Chondrocyte (in vitro differentiated cells): ENCODE measurements at regions not wholly inside any gene's neighbourhood (a gene's known extent, or its start where the extent isn't known, plus 50 kb on each side); places are given as distances from the start of the nearest gene placed in this dataset.
"Not testable (repeated sequence)": the region's sequence is repeated elsewhere in the genome, so short reads cannot be mapped to it uniquely, and the experiment has no call there.

ENCODE experiments used
- DNase-seq: peaks from one replicate; pipeline ENCODE4 v3.0.0; 2021; ENCODE audit warnings: mixed read lengths, low spot score
- H3K27ac Mint-ChIP-seq: one replicate; pipeline ENCODE4 v1.8.0; 2021; ENCODE audit warnings: mild to moderate bottlenecking, moderate library complexity, mixed read lengths; ENCODE audit not compliant: unreplicated experiment
- H3K27me3 Mint-ChIP-seq: 2 replicates; pipeline ENCODE4 v1.8.0; 2021; ENCODE audit warnings: low read depth, mixed read lengths
- H3K36me3 Mint-ChIP-seq: 2 replicates; pipeline ENCODE4 v1.8.0; 2021; ENCODE audit warnings: low read depth, mixed read lengths
- H3K4me1 Mint-ChIP-seq: 2 replicates; pipeline ENCODE4 v1.8.0; 2021; ENCODE audit warnings: low read depth, mild to moderate bottlenecking, mixed read lengths
- H3K4me3 Mint-ChIP-seq: one replicate; pipeline ENCODE4 v1.8.0; 2021; ENCODE audit warnings: mild to moderate bottlenecking, moderate library complexity, mixed read lengths; ENCODE audit not compliant: unreplicated experiment
- H3K9me3 Mint-ChIP-seq: 2 replicates; pipeline ENCODE4 v1.8.0; 2021; ENCODE audit warnings: low read depth, mixed read lengths

DNA sequence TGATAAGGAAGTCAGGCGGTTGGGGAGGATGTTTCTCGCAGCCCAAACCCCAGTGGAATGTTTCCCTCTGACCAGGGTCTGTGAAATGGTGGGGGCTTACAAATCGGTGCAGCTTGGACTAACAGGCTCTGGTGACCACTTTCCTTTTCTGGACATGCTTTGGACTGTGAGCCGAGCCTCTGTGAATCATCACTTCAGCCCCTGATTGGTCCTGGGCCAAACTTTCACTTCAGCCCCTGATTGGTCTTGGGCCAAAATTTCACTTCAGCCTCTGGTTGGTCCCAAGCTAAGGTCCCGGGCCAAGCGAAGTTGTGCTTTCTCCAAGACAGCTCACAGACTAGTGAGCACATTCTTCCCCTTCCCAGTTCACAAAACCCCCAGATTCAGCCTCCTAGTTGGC lies 223.7 kb upstream of the ANKRD20A1 start:
- not testable (repeated sequence) for H3K9me3 Mint-ChIP-seq, H3K27ac Mint-ChIP-seq, DNase-seq, H3K4me3 Mint-ChIP-seq, H3K27me3 Mint-ChIP-seq, H3K36me3 Mint-ChIP-seq, H3K4me1 Mint-ChIP-seq

GRCh38 chr9:67611900-67612299 lies 246.8 kb upstream of the ANKRD20A1 start:
- H3K36me3 Mint-ChIP-seq, H3K9me3 Mint-ChIP-seq, H3K27ac Mint-ChIP-seq, H3K4me3 Mint-ChIP-seq, H3K27me3 Mint-ChIP-seq, H3K4me1 Mint-ChIP-seq: not testable (repeated sequence)
- DNase-seq, result peak; percentile 93

GRCh38 chr9:67609872-67610271 lies 248.9 kb upstream of the ANKRD20A1 start:
- H3K27me3 Mint-ChIP-seq, H3K36me3 Mint-ChIP-seq, DNase-seq, H3K4me1 Mint-ChIP-seq, H3K4me3 Mint-ChIP-seq, H3K9me3 Mint-ChIP-seq, H3K27ac Mint-ChIP-seq: not testable (repeated sequence)

GRCh38 chr9:67609435-67609834 lies 249.3 kb upstream of the ANKRD20A1 start:
- H3K4me3 Mint-ChIP-seq, H3K36me3 Mint-ChIP-seq, H3K4me1 Mint-ChIP-seq, DNase-seq, H3K27ac Mint-ChIP-seq, H3K27me3 Mint-ChIP-seq, H3K9me3 Mint-ChIP-seq: not testable (repeated sequence)

GRCh38 chr9:67605113-67605512 lies 253.6 kb upstream of the ANKRD20A1 start:
- not testable (repeated sequence) for DNase-seq, H3K27me3 Mint-ChIP-seq, H3K4me1 Mint-ChIP-seq, H3K36me3 Mint-ChIP-seq, H3K9me3 Mint-ChIP-seq, H3K27ac Mint-ChIP-seq, H3K4me3 Mint-ChIP-seq

GRCh38 chr9:67603609-67604008 lies 255.1 kb upstream of the ANKRD20A1 start:
- H3K4me3 Mint-ChIP-seq, result not testable (repeated sequence)

GRCh38 chr9:67592424-67592823 lies 266.3 kb upstream of the ANKRD20A1 start:
- H3K27ac Mint-ChIP-seq, H3K9me3 Mint-ChIP-seq, H3K4me1 Mint-ChIP-seq, H3K27me3 Mint-ChIP-seq, DNase-seq, H3K36me3 Mint-ChIP-seq, H3K4me3 Mint-ChIP-seq: not testable (repeated sequence)

More at GRCh38 chr9:67603609-67604008, 255.1 kb upstream of the ANKRD20A1 start:
- not testable (repeated sequence) for DNase-seq, H3K36me3 Mint-ChIP-seq, H3K9me3 Mint-ChIP-seq, H3K27ac Mint-ChIP-seq, H3K4me1 Mint-ChIP-seq, H3K27me3 Mint-ChIP-seq

DNA sequence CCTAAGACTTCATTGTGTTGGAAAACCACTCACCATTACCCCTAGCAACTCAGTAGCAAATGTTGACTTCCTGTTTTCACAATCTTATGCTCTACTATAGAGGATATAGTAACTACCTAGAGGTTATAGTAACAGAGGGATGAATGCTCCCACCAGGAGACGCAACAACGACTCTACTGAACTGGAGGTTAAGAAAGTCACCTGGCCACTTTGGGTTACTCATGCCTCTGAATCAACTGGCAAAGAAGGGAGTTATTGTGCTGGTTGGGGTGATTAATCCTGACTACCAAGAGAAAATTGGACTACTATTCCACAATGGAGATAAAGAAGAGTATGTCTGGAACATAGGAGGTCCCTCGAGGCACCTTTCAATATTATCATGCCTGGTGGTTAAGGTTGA lies 302.9 kb upstream of the ANKRD20A1 start:
- not testable (repeated sequence) for H3K4me3 Mint-ChIP-seq, H3K4me1 Mint-ChIP-seq, H3K27ac Mint-ChIP-seq, H3K27me3 Mint-ChIP-seq, H3K36me3 Mint-ChIP-seq, H3K9me3 Mint-ChIP-seq, DNase-seq

DNA sequence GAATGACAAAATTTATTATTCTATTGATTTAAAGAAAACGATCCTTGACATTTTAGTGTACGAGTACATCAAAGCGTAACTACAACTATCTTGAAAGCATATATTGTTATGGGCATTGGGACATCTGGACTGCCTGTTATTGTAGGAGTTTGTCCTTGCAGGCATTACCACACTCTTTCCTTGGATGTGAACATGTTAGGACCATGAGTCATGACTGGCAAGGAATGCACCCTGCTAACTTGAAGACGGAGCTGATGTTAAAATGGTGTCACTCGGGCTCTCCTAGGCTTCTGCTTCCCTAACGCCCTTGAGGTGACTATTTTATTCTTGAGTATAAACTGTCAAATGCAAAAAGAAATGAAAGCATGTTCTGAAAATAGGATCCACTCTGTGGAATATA lies 308.7 kb upstream of the ANKRD20A1 start:
- not testable (repeated sequence) for H3K4me3 Mint-ChIP-seq, DNase-seq, H3K27me3 Mint-ChIP-seq, H3K36me3 Mint-ChIP-seq, H3K4me1 Mint-ChIP-seq, H3K27ac Mint-ChIP-seq, H3K9me3 Mint-ChIP-seq

- H3K9me3 Mint-ChIP-seq, H3K27ac Mint-ChIP-seq, DNase-seq: not testable (repeated sequence)
Observed at GRCh38 chr9:67529834-67530233, 328.9 kb upstream of the ANKRD20A1 start.

GRCh38 chr9:67516938-67517337 lies 341.8 kb upstream of the ANKRD20A1 start:
- not testable (repeated sequence) for DNase-seq, H3K4me1 Mint-ChIP-seq, H3K27me3 Mint-ChIP-seq, H3K27ac Mint-ChIP-seq, H3K36me3 Mint-ChIP-seq, H3K9me3 Mint-ChIP-seq, H3K4me3 Mint-ChIP-seq

More at GRCh38 chr9:67529834-67530233, 328.9 kb upstream of the ANKRD20A1 start:
- H3K27me3 Mint-ChIP-seq, H3K36me3 Mint-ChIP-seq, H3K4me1 Mint-ChIP-seq, H3K4me3 Mint-ChIP-seq: not testable (repeated sequence)

GRCh38 chr9:67514587-67514986 lies 344.1 kb upstream of the ANKRD20A1 start:
- DNase-seq, H3K9me3 Mint-ChIP-seq, H3K4me3 Mint-ChIP-seq, H3K36me3 Mint-ChIP-seq, H3K27ac Mint-ChIP-seq, H3K4me1 Mint-ChIP-seq, H3K27me3 Mint-ChIP-seq: not testable (repeated sequence)

DNA sequence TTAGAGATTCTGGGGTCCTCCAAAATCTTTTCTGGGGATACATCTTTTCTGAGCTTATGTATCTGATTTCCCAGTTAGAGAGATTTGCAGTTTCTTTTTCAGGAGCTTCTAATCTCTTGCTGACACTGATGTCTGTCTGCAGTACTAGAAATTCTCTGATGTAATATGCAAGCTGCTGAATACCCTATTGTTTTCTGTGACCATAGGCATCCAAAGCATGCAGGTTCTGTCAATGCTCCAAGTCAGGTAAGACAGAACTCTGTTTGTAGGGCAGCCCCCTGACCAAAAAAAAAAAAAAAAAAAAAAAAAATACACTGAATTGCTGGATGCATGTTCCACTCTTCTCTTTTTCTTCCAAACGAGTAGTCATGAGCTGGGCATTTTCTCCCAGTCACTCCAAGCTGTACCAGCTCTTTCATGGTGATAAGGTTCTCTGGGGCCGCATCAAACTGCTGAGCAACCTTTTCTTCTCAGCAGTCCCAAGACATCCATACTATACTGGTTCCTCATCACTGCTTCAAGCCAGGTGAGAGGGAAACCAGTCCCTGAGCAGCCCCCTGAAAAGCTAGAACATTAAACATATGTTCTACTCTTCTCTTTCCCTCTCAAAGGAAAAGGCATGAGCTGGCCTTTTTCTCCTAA lies 354.9 kb upstream of the ANKRD20A1 start:
- not testable (repeated sequence) for H3K27me3 Mint-ChIP-seq, H3K9me3 Mint-ChIP-seq, DNase-seq, H3K27ac Mint-ChIP-seq, H3K4me1 Mint-ChIP-seq, H3K4me3 Mint-ChIP-seq, H3K36me3 Mint-ChIP-seq
